ENCODE measurements at regions not wholly inside any gene's neighbourhood (a gene's known extent, or its start where the extent isn't known, plus 50 kb on each side); places are given as distances from the start of the nearest gene placed in this dataset.
A peak's percentile ranks its signal among the peaks of the same experiment; 100 is the strongest.

DNA sequence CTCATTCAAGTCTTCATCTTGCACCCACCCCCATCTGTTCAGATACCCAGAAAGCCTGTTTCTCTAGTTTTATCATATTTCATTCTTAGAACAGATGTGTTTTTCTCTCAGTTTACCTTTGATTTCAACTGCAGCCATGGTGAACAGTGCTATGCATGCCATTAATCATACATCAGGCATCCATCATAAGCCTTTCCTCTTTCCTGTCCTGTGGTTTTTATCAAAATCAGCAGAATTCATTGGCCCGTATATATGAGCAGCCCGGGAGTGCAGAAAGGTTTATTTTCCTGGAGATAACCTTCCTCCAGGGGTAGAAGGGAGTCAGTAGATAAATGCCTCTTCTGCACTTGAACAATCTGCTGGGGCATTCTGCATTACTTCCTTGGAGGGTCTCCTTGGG lies 65.7 kb downstream of the IL21 start:
- DNase-seq (no peak), ATAC-seq (no peak)

DNA sequence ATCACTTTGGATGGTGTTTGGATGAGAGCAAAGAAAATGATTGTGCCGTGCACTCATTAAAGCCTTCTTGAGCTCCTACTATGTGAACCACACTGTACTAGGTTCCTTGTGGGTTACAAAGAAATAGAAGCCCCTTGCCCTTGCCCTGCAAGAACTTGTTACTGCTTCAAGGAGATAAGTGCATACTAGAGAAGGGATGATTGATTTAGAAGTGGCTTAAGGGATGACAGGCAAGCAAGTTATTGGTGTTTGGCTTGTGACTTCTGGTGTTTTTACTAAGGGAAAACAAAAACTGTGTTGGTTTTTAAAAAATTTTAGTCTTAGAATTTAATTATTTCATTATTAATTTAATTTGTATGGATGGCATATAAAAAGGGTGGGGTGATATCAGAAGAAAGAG lies 67.4 kb downstream of the IL21 start:
- DNase-seq, result no peak
- ATAC-seq, result no peak

DNA sequence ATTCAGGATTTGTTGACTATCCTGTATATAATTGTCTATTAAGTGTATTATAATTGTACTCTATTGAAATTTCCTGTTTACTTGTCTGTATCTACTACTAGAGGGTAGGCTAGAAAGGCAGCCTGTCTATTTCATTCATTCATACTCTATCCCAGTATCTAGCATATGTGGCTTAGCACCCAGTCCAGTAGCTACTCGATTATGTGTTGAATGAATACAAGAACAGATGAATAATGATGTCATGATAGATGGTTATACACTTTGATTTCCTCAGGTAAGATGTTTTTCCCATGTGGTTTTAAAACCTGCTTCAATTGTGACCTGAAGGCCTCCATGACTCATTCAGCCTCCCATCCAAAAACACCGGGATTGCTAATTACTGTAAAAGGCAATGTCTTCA lies 68.0 kb downstream of the IL21 start:
- ATAC-seq (peak; percentile 24), DNase-seq (no peak)

DNA sequence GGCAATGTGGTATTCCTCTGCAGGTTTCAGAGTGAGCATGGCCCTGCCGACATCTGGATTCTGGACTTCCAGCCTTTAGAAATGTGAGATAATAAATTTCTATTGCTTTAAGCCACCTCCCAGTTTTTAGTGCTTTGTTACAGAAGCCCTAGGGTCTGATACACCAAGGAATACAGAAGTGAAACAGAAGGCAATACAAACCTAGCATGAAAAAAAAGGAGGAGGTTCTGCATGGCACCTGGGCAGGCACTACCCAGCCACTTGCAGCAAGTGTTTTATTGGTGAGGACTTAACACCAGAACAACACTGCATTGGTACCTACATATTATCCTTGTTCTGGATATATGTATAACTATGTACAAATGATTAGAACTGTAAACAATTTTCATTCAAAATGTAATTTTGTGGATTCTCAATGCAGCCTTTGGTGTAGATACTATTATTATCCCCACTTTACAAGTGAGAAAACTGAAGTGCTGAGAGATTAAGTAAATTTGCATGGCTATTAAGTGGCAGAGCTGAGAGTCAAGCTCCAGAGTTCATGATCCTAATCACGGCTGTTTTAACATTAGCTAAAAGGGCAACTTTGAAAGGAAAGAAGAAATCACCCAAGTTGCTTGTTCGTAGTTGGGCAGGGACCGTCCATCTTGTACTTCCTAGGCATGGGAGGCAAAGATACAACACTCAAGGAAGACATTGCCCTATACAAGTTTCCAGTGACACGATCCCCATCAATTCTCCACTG lies 71.8 kb downstream of the IL21 start:
- DNase-seq, result no peak
- ATAC-seq, result no peak

DNA sequence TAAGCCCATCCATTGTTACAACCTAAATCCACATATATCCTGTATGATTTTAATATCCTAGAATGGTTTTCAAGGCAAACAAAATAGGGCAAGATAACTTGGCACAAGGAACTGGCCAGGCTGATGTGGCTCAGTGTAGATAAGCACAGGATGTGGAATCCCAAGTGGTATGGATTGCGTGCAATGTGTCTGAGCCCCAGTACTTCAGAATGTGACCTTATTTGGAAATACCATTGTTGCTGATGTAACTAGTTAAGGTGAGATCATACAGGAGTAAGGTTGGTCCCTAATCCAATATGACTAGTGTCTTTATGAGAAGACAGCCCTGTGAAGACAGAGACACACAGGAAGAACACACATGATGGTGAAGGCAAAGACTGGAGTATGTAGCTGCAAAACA lies 72.4 kb downstream of the IL21 start:
- DNase-seq (no peak), ATAC-seq (peak; percentile 81)

DNA sequence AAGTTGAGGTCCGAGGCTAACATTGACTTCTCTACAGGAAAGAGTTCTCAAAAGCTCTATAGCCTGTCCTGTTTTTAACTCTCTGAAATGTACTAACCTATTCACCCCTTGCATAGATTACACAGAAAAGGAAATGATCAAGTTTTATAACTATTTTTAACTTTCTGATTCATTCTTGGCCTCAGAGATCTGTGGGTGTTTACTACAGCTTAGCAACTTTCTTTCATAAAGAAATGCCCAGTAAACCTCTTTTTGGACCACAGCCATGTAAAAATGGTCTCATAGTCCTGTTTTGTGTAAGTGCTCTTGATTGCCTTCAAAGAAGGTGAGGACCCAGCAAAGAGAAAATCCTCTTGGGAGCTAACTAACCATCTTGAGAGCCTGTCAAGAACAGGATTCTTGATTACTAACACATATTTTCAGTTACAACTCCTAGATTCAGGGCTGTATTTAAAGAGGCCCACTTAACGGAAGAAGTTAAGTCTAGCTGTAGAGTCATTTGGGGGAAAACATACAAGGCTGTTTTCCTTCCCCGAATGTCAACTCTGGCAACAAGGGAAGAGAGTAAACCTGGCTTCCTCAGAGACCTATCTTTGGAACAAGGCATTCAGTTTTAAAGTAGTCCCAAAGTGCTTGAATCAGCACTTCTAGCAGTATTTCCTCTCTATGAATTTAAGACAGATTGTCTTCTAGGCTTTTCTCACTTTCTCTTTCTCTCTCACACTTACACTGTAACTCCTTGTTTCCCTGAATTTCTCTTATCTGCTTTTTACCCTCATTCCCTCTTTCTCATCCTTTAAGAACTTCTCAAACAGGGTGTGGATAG lies 78.2 kb downstream of the IL21 start:
- ATAC-seq, result peak; percentile 55
- DNase-seq, result no peak

DNA sequence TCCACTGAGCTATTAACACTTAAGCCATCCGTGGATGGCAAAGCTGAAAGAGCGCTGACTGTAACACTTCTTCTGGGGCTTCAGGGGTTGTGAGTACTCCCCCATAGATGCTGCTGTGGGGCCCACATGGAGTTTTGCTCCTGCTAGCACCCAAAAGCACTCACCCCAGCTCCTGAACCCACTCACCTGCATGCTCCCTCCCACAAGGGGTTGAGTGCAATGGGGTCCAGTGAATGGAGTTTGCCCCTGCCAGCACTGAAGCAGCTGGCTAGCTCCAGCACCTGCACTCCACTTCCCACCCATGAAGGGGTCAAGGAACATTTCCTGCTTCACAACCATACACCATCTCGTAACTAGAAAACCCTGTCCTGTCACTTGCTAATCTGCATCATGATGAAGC lies 78.9 kb downstream of the IL21 start:
- no peak for ATAC-seq
- no peak for DNase-seq

DNA sequence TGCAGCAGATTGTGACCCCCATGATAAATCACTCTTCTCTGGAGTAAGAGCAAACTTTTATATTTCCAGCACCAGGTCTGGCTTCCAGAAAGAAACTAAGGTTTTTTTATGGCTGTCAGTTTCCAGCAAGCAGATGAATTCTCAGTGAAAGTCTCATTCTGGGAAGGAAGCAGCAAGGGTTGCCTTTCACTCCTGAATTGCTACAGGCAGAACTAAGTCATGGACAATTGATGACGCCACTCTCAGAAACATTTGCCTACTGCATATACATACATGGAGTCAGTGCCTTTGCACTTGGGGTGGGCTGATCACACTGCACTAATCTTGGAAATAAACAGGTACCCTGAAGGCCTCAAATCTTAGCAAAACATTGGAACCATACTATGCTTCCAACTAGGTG lies 80.0 kb downstream of the IL21 start:
- no peak for DNase-seq
- no peak for ATAC-seq

DNA sequence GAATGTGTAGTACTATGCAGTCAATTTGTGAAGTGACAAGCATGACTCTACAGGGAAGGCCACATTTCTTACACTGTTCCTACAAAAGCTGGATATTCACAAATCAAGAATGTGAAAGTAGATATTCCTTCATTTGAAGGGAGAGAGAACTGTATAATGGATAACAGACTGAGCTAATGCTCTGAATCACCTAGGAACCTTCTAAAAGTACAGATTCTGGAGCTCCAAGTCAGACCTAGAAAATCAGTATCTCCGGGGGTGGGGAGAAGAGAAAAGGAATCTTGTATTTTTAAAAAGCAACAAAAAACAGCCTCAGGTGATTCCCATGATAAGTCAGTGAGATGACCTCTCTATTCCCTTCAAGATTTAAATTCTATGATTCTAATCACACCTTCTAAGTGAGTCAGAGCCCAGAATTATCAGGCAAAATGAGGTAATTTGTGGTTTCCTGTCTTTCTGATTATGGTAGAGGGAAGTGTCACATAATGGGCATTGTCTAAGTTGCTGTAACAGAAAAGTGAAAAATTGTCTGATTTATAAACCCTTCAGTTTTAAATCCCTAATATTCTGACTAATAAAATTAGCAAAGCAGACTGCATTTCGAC lies 80.9 kb downstream of the IL21 start:
- DNase-seq (no peak), ATAC-seq (peak; percentile 73)

DNA sequence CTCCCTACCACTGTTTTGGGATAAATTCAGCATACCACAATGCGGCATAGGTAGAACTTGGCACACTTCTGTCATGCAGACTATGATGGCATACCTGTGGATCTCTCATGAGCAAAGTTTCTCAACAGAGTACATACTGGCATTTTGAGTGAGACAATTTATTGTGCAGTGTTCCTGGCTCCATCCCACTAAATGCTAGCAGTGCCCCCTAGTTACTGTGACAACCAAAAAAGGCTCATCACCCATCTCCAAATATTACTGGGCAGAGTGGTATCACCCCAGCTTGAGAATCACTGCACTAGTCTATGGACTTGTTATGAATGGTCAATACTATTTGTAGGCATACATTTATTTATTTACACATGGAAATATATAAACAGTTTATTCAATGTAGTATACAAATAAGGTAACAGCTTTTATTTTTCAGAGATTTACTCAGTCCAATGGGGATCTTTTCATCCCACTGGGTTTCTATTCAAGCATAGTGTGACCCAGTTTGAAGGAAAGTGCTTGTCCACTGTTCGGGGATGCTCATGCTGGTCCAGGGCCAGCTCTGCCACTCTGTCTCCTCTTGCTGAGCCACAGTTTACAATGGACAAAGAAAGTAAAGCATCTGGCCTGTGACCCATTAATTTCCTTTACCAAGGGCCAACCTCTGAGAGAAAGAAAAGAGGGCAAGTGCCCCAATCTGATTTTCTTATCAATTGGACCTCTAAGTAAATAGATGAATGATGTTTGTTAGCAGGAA lies 81.0 kb upstream of the IL2 start:
- DNase-seq (no peak), ATAC-seq (no peak)

DNA sequence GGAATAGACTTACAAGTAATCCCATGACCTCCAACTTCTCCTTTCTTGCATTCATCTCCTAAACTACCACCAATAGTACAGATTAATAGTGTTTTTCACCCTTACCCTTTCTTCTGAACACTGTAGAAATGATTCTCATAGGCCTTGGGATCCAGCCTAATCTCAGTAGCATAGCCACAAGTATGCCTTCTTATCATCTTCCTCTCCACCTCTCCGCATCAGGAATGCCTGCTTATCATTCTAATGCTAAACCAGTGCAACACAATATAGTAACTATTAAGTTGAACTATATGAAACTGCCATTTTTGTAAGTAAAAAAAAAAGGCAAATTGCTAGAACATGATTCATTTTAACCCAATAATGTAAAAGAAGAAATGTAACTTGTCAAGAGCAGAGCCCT lies 79.5 kb upstream of the IL2 start:
- ATAC-seq (no peak), DNase-seq (no peak)

DNA sequence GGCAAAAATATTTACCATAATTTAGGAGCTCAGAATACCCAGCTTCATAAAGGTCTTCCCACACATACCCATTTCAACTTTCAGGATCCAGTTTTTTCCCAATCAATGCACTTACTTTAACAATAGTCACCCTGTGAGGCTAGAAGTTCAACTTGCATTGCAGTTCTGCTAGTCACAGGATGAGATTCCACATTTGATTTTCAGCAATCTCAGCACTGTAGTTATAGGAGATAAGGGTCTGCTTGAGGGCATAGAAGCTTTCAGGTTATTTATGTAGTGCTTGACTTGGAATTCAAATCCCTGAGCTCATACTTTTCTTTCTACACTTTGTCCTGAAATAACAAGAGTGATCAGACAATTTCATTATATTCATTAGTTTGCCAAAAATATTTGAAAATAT lies 78.3 kb upstream of the IL2 start:
- ATAC-seq (no peak), DNase-seq (no peak)

DNA sequence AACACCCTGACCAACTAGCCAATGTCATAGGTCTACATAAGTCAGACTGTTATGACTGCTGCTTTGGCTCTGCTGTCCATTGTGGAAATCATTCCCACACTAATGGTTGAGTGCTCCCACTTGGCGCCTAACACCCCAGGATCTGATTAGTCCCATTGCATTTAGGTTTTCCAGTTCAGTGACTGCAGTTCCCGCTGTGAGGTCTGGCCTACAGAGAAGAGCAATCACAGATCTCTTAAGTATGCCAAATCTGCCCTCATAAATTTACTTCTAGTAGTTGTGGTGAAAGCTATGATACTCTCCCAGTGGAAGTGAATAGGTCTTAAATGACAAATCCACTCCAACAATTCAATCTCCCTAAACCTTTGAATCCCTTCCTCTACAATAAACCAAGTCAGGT lies 77.3 kb upstream of the IL2 start:
- no peak for DNase-seq

DNA sequence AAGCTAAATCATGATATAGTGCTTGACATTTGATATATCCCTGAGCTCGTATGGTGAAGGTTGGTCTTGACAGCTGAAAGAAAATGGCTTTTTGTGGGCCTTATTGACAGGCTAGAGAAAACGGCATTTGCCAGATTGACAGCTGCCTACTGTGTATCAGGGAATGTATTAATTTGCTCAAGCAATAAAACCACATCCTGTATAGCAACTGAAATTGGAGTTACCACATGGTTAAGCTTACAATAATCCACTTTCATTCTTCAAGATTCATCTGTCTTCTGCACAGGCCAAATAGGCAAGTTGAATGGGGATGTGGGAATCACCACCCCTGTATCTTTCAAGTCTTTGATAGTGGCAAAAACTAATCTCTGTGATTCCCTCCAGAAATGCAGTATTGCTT lies 76.2 kb upstream of the IL2 start:
- DNase-seq, result no peak
- no peak for ATAC-seq

More for the DNA sequence above, 77.3 kb upstream of the IL2 start:
- no peak for ATAC-seq

DNA sequence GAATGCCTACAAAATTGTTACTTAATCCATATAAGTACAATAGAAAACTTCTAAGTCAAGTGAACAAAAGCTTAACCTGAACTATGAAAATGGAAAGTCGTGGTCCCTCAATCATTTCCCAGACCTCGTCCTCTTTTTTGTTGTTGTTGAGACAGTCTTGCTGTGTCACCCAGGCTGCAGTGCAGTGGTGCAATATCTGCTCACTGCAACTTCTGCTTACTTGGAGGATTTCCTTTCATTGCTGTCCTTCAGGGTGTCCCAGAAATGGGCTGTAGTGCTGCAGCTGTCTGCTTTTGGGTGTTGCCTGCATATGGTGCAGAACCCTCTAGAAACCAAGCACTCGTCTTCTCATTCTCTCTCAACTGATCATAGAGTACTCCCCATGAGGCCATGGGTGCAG lies 75.0 kb upstream of the IL2 start:
- no peak for ATAC-seq

DNA sequence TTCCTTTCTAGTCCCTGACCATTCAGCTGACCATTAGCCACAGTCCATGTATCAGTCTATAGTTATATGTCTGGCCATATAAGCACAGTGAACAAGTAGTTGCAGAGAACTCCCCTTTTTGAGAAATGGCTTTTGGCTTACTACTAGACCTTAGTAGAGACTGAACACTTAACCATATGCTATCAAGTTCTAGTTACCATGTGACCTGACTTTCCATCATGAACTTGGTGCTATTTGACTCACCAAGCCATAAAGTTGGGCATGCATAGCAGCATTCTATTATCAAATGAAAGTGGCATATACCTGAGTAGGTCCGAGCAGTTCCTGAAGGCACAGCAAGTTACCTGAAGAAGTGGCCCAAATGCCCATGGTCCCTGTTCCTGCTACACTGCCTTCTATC lies 74.5 kb upstream of the IL2 start:
- no peak for DNase-seq
- no peak for ATAC-seq

More for the DNA sequence above, 75.0 kb upstream of the IL2 start:
- DNase-seq, result no peak

DNA sequence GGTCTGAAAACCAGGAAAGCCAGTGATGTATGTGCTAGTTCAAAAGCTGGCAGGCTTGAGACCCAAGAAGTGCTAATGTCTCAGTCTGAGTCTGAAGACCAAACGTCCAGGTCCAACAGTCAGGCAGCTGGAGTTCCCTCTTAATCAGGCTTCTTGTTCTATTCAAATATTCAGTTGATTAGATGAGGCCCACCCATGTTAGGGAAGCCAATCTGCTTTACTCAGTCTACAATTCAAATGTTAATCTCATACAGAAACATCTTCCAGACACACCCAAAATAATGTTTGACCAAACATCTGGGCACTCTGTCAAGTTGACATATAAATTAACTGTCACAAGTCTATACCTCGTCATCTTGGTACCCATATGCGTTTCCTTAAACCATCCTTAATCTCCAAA lies 72.4 kb upstream of the IL2 start:
- no peak for DNase-seq
- no peak for ATAC-seq

DNA sequence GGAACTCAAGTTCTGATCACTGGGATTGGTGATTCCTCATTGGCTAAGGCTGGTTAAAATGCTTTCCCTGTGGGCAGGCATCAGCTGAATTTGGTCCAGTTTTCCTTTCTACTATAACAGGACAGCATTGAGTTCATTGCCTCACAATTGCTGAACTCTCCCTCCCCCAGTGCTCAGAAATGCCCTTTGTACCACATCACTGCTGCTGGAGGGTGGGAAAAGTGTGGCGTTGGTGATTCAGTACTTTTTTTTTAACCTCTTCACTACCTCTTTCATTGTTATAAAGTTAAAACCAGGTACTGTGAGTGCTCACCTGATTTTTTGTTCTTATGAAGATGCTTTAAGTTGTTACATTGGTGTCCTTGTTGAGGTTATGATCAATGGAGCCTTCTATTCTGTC lies 69.3 kb upstream of the IL2 start:
- ATAC-seq (no peak), DNase-seq (no peak)

DNA sequence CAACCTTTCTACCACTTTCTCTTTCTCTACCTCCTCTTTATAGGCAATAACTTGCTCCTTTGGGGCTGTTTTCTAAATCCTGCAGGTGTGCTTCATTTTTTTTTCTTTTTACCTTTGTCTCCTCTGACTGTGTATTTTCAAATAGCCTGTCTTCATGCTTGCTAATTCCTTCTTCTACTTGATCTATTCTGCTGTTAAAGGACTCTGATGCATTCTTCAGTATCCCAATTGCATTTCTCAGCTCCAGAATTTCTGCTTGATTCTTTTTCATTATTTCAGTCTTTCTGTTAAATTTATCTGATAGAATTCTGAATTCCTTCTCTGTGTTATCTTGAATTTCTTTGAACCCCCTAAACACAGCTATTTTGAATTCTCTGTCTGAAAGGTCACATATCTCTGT lies 67.7 kb upstream of the IL2 start:
- DNase-seq, result no peak
- no peak for ATAC-seq

DNA sequence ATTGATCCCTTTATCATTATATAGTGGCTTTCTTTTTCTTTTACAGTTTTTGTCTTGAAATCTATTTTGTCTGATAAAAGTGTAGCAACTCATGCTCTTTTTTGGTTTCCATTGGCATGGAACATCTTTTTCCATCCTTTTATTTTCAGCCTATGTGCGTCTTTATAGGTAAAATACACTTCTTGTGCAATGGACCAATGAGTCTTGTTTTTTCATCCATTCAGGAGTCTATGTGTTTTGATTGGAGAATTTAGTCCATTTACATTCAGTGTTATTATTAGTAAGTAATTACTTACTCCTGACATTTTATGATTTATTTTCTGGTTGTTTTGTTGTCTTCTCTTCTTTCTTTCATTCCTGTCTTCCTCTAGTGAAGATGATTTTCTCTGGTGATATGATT lies 66.4 kb upstream of the IL2 start:
- ATAC-seq, result no peak
- DNase-seq, result no peak

DNA sequence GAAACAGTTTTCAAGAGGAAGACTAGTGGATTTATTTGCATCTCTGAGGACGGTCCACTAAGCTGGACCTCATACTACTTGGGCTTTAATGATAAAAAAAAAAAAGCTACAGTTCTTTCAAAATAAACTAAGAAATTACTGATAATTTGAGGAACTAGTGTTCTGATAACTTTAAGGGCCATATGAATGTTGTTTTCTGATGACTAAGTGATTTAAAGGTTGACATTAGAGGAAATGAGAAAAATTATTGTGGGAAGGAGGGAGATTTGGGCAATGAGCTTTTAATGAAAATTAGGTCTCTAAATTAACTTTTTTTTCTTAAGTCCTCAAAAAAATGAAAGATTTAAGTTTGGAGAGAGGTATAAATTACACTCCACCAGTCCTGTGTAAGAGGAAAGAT lies 60.8 kb upstream of the IL2 start:
- ATAC-seq, result no peak

DNA sequence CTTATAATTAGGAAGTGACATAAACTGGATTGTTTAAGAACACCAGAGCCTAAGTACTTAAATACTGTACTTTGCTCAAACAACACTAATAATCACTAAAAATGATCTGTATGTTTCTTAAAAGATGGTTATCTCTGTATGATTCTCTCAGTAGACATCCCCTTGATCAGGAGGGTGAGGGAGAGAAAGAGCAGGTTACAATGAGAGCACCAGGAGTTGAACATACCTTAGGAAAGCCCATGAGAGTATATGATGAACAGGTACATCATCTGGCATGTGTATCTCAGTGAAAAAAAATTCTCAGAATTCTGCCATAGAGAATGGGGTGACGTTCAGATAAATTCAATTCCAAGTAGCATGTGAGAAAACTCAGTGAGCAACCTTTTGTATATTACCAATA lies 59.9 kb upstream of the IL2 start:
- ATAC-seq, result no peak

More for the DNA sequence above, 60.8 kb upstream of the IL2 start:
- DNase-seq, result no peak

DNA sequence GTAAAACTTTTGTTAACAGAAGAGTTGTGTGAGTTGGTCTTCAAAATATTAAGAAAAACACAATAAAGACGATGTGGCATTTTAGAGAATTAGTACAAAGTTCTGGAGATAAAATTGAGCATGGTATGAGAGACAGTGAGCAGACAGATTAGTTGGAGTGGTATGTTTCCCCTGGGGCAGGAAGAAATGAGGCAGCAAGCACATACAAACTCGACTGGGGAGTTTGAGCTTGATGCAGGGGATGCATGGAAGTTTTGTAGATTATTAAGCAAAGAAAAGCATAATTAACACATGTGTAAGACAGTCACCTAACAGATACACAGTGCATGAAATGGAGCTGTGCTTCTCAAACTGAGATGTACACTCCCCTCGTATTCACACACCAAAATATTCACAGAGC lies 58.1 kb upstream of the IL2 start:
- ATAC-seq (no peak), DNase-seq (no peak)

More for the DNA sequence above, 59.9 kb upstream of the IL2 start:
- no peak for DNase-seq

All from stimulated activated naive CD8-positive, alpha-beta T cell treated with anti-CD3 and anti-CD28 coated beads, Interleukin-15, Interleukin-2, amounts not matched to agents 100 U/mL and 50 U/mL, for 24 hours (primary cell).